ENCODE measurements at regions not wholly inside any gene's neighbourhood (a gene's known extent, or its start where the extent isn't known, plus 50 kb on each side); places are given as distances from the start of the nearest gene placed in this dataset.

- TF ChIP-seq CTCF (conservative IDR thresholded peaks at IDR 0.05 in 1 of 2, IDR thresholded peaks at IDR 0.05 in 1 of 2; ENCODE audit: extremely low read depth in 1 of 2, insufficient read depth in 1 of 2, low read depth in 1 of 2, low read length in 2 of 2) (no peak), EZH2 (IDR thresholded peaks at IDR 0.05; ENCODE audit: borderline replicate concordance, low read length) (no peak)
Measured at GRCh38 chr4:117157360-117157759, 72.0 kb upstream of the TRAM1L1 start.
